GM12872 (cell line): ENCODE measurements at regions not wholly inside any gene's neighbourhood (a gene's known extent, or its start where the extent isn't known, plus 50 kb on each side); places are given as distances from the start of the nearest gene placed in this dataset.

Source experiments
- TF ChIP-seq, protein P1 (sequence below): IDR thresholded peaks from 3 replicates; pipeline ENCODE4 v1.5.1; 2011; ENCODE audit warnings: low read depth, mild to moderate bottlenecking, low read length, moderate library complexity; ENCODE audit not compliant: insufficient read depth

DNA sequence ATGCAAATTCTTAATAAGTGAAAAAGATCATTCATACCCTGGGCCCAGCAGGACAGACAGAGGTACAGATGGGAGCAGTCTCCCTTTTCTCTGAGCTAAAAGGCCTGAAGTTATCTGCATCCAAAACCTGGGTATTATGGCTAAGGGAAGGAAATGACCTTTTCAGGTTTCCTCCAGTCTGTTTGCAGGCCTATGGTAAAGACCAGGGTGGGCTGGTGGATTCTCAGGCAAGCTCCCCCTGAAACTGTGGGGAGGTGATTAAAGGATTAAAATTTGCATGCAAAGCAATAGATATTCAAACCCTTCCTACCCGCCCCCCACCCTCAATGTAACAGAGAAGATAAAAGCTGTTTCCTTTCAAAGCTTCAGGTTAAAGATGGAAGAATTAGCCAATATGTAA is 471.8 kb upstream of the RUNX1 start:
- TF ChIP-seq, protein P1, sequence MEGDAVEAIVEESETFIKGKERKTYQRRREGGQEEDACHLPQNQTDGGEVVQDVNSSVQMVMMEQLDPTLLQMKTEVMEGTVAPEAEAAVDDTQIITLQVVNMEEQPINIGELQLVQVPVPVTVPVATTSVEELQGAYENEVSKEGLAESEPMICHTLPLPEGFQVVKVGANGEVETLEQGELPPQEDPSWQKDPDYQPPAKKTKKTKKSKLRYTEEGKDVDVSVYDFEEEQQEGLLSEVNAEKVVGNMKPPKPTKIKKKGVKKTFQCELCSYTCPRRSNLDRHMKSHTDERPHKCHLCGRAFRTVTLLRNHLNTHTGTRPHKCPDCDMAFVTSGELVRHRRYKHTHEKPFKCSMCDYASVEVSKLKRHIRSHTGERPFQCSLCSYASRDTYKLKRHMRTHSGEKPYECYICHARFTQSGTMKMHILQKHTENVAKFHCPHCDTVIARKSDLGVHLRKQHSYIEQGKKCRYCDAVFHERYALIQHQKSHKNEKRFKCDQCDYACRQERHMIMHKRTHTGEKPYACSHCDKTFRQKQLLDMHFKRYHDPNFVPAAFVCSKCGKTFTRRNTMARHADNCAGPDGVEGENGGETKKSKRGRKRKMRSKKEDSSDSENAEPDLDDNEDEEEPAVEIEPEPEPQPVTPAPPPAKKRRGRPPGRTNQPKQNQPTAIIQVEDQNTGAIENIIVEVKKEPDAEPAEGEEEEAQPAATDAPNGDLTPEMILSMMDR, result no peak

DNA sequence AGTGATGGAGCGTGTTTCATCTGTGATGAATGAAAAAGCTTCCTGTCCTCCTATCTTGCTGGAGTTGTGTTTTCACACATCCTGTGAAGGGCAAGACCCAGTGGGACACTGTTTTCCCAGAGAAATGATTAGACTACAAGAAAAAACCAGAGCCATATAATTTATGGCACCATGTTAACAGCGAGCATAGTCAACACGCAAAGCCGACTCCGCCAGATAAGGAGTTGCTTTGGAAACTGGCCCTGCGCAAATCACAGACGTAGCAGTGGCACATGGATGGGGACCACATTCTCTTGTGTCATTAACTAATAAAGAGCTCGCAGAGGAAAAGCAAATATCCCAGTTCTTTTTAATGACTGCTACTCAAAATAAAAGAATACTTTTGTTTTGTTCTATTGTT is 471.2 kb upstream of the RUNX1 start:
- TF ChIP-seq, protein P1, result no peak

DNA sequence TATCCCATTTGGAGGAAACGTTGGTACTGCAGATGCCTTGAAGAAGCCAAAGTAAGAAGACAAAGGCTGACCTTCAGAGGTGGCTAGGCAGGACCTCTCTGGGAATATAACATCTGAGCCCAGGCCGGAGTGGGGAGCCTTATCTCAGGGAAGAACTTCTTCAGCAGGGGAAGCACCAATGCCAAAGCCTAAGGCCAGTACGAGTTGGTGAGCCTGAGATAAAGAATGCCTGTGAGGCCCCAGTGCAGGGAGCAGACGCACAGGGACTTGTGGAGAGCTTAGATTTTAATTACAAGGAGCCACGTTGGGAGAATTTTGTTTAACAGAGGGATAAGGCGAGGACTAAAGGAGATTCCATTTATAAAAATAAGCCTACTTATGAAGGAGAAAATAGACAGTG is 468.8 kb upstream of the RUNX1 start:
- TF ChIP-seq, protein P1, result no peak

DNA sequence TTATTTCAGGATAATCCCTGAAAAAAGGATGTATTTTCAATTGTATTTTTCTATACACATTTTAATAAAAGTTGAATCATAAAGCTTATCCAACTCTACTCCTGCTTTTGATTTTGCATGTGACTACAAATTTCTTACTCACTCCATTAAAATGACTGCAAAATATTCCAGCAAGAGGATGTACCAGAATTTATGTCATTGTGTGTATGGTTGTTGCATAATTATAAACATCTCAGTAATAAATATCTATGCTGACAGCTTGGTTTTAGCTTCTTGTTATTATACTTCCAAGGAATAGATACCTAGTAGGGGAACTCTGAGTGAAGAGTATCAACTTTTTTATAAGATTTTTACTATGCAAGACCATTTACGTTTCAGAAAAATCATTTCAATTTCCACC is 463.2 kb upstream of the RUNX1 start:
- TF ChIP-seq, protein P1, result no peak

DNA sequence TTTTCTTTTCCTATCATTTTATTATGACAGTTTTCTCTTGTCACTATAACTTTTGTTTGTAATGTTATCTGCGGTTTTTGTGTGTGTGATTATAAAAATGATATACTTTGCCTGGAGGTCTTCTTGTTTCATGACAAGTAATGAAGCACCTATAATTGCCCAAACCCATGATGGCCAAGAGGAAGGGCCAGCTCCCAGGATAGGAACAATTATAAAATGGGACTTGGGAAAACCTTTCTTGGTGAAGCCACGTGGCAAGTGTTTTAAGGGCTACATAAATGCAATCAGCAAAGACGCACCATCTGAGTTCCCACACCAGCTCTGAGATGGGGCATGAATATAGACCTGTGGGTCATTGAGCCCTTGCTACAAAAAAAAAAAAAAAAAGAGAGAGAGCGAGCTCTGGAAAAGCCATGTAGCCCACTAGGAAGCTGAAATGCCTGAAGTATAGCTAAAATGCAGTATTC is 462.6 kb upstream of the RUNX1 start:
- TF ChIP-seq, protein P1, result no peak

DNA sequence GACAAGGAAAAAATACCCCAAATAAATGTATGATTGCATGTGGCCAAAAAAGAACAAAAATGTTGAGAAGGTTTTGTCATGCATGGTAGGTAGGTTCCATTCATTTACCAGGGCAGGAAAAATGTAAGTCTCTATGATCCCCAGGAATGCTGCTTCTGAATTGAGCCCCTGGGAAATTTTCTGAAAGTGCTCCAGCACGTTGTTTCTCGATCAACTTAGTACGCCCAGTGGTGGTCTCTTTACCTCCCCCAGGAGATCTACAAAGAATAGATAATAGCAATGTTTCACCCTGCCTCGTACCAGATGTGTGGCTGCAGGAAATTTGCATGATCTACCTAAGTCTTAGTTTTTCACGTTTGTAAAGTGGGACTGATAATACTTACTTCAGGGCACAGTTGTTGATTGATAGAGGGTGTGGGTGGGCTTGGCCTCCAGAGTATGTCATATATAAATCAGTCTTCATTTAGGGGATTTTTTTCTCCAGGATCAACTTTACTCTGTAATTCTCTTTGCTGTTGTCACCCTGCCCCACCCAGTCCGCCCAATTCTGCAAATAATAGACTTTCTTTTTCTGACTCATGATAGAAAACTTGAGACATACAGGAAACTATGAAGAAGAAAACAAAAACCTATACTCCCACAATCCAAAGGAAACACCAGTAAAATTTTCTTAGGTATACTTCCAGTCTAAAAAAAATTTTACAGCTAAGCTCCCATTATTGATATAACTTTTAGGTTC is 462.0 kb upstream of the RUNX1 start:
- TF ChIP-seq, protein P1, result no peak

DNA sequence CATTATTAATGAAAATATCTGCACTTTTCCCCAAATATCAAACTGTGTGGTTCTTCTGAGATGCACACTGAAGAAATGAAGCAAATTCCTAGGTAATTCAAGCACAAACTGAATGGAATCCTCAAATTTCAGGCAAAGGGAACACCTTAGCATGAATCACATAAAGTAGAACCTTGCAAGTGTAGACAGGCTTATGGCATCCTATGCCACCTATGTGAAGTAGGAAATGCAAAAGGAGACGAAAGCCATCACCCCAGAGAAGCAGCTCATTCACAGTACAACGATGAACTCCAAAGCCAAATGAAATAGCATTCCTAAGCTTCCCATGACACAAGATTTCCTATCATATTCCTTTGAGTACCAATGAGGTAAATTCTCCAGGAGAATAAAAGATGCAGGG is 461.2 kb upstream of the RUNX1 start:
- TF ChIP-seq, protein P1, result no peak
